Thyroid gland (tissue), 4 donors: ENCODE measurements at regions not wholly inside any gene's neighbourhood (a gene's known extent, or its start where the extent isn't known, plus 50 kb on each side); places are given as distances from the start of the nearest gene placed in this dataset.

Experiments
- DNase-seq, 2 donors: peaks; one replicate each; pipeline ENCODE4 v3.0.0-alpha.2; 2019
- H3K27ac ChIP-seq, 3 donors: fragments of 200-600 bp; sonication (generic); 1 replicate in 2 of 3; 2 replicates in 1 of 3; pipeline ENCODE4 v1.5.1; 2016 to 2019; ENCODE audit warnings: mild to moderate bottlenecking in 1 of 3, moderate library complexity in 1 of 3
- H3K27me3 ChIP-seq: fragments of 200-600 bp; sonication (generic); one replicate; pipeline ENCODE4 v1.5.1; 2019
- H3K36me3 ChIP-seq, 2 donors: fragments of 200-600 bp; sonication (generic); one replicate each; pipeline ENCODE4 v1.5.1; 2016 to 2019
- H3K4me1 ChIP-seq, 2 donors: fragments of 200-600 bp; sonication (generic); one replicate each; pipeline ENCODE4 v1.5.1; 2017 to 2019
- H3K4me3 ChIP-seq, 3 donors: fragments of 200-600 bp; sonication (generic); replicated peaks in 1 of 3; 1 replicate in 2 of 3; 2 replicates in 1 of 3; pipeline ENCODE4 v1.5.1; 2016; ENCODE audit warnings: mild to moderate bottlenecking in 1 of 3
- H3K9me3 ChIP-seq: fragments of 200-600 bp; sonication (generic); one replicate; pipeline ENCODE4 v1.5.1; 2017
- CTCF ChIP-seq, 6 experiments: fragments of 200-600 bp in 3 of 6; fragments of 450-650 bp in 3 of 6; sonication (generic) in 3 of 6; IDR thresholded peaks; one replicate each; pipeline ENCODE4 v1.5.1; 2016 to 2019; ENCODE audit warnings: antibody characterized with exemption in 6 of 6, mild to moderate bottlenecking in 2 of 6, inconsistent platforms in 1 of 6, moderate library complexity in 1 of 6
- POLR2A ChIP-seq, 2 donors: fragments of 450-650 bp; IDR thresholded peaks; one replicate each; pipeline ENCODE4 v1.6.1; 2017; ENCODE audit warnings: antibody characterized with exemption in 2 of 2, mild to moderate bottlenecking in 2 of 2, moderate library complexity in 1 of 2
- WGBS, 2 donors: methylation state at CpG; one replicate each; pipeline ENCODE4 v1.1.5; 2017; 5-methylcytosine and 5-hydroxymethylcytosine counted together
- intact Hi-C: fragments of 100-400 bp; cut with DNase I; formaldehyde crosslinking; loops from one replicate; pipeline ENCODE4 v1.15.1; 2023

- WGBS, 2 donors, result 89 to 96% methylated on average over 12 of the region's 12 CpGs
- intact Hi-C loops, result no loop called here
Observed at GRCh38 chr20:11368965-11369711, 548.6 kb upstream of the BTBD3 start.

GRCh38 chr20:11371831-11372230 lies 545.9 kb upstream of the BTBD3 start:
- no peaks in the 10 kb centered on the region for H3K4me1 ChIP-seq
- H3K27me3 ChIP-seq, result no peaks in the 10 kb centered on the region
- TF ChIP-seq CTCF (IDR thresholded peaks at IDR 0.05), result no peak
- no peak for TF ChIP-seq POLR2A (IDR thresholded peaks at IDR 0.05)
- no peak overlapping the region for H3K4me3 ChIP-seq
- H3K27ac ChIP-seq, result no peak overlapping the region
- intact Hi-C loops, result no loop called here
- 86 to 88% methylated on average over 1 of the region's 1 CpG for WGBS, 2 donors
- H3K9me3 ChIP-seq, result no peaks in the 10 kb centered on the region
- no peaks in the 10 kb centered on the region for H3K36me3 ChIP-seq
- no peak for DNase-seq

More at GRCh38 chr20:11368965-11369711, 548.6 kb upstream of the BTBD3 start:
- Histone ChIP-seq H3K9me3 (no peaks in the 10 kb centered on the region), H3K27ac (no peak overlapping the region), H3K36me3 (no peaks in the 10 kb centered on the region), H3K4me3 (no peak overlapping the region), H3K4me1 (no peaks in the 10 kb centered on the region), H3K27me3 (no peaks in the 10 kb centered on the region)
- TF ChIP-seq CTCF (IDR thresholded peaks at IDR 0.05) (no peak), POLR2A (IDR thresholded peaks at IDR 0.05) (no peak)
- no peak for DNase-seq

- no peaks in the 10 kb centered on the region for H3K27me3 ChIP-seq
- TF ChIP-seq POLR2A (IDR thresholded peaks at IDR 0.05) (no peak), CTCF (IDR thresholded peaks at IDR 0.05) (no peak)
- no peaks in the 10 kb centered on the region for H3K36me3 ChIP-seq
- 73 to 80% methylated on average over 5 of the region's 5 CpGs for WGBS, 2 donors
- intact Hi-C loops, result no loop called here
- no peak overlapping the region for H3K27ac ChIP-seq
- no peaks in the 10 kb centered on the region for H3K9me3 ChIP-seq
- peak; percentile 43 to 57 for DNase-seq
- no peak overlapping the region for H3K4me3 ChIP-seq
- H3K4me1 ChIP-seq, result no peaks in the 10 kb centered on the region
Observed at GRCh38 chr20:11372876-11373790, 544.6 kb upstream of the BTBD3 start.

- H3K27ac ChIP-seq, result no peak overlapping the region
- 87 to 89% methylated on average over 4 of the region's 4 CpGs for WGBS, 2 donors
- H3K9me3 ChIP-seq, result no peaks in the 10 kb centered on the region
- no peaks in the 10 kb centered on the region for H3K4me1 ChIP-seq
- DNase-seq, result no peak
- H3K27me3 ChIP-seq, result no peaks in the 10 kb centered on the region
- no peak for TF ChIP-seq POLR2A (IDR thresholded peaks at IDR 0.05)
- no peak for TF ChIP-seq CTCF (IDR thresholded peaks at IDR 0.05)
- H3K36me3 ChIP-seq, result no peaks in the 10 kb centered on the region
- no peak overlapping the region for H3K4me3 ChIP-seq
- intact Hi-C loops, result no loop called here
Observed at GRCh38 chr20:11375335-11375734, 542.4 kb upstream of the BTBD3 start.

GRCh38 chr20:11375966-11376365 lies 541.7 kb upstream of the BTBD3 start:
- TF ChIP-seq CTCF (IDR thresholded peaks at IDR 0.05) (no peak), POLR2A (IDR thresholded peaks at IDR 0.05) (no peak)
- no peaks in the 10 kb centered on the region for H3K4me1 ChIP-seq
- H3K36me3 ChIP-seq, result no peaks in the 10 kb centered on the region
- H3K27ac ChIP-seq, result no peak overlapping the region
- WGBS, 2 donors, result 82 to 86% methylated on average over 2 of the region's 2 CpGs
- no peaks in the 10 kb centered on the region for H3K9me3 ChIP-seq
- H3K4me3 ChIP-seq, result no peak overlapping the region
- H3K27me3 ChIP-seq, result no peaks in the 10 kb centered on the region
- no peak for DNase-seq
- intact Hi-C loops, result no loop called here
